Tibial artery (tissue), 4 donors: ENCODE measurements at regions not wholly inside any gene's neighbourhood (a gene's known extent, or its start where the extent isn't known, plus 50 kb on each side); places are given as distances from the start of the nearest gene placed in this dataset.

Experiments used
- DNase-seq, 2 donors: peaks; one replicate each; pipeline ENCODE4 v3.0.0-alpha.2; 2019
- H3K27ac ChIP-seq, 2 donors: fragments of 200-600 bp; sonication (generic) in 1 of 2; 1 replicate in 1 of 2; 2 replicates in 1 of 2; pipeline ENCODE4 v1.5.1; 2018 to 2019; ENCODE audit warnings: mild to moderate bottlenecking in 1 of 2
- H3K27me3 ChIP-seq, 2 donors: fragments of 200-600 bp; sonication (generic) in 1 of 2; one replicate each; pipeline versions ENCODE4 v1.5.1 to v1.6.0; 2016 to 2019
- H3K36me3 ChIP-seq, 3 donors: fragments of 200-600 bp; sonication (generic) in 2 of 3; one replicate each; pipeline ENCODE4 v1.5.1; 2016 to 2019; ENCODE audit warnings: mild to moderate bottlenecking in 2 of 3
- H3K4me1 ChIP-seq, 4 donors: fragments of 200-600 bp; sonication (generic) in 2 of 4; 1 replicate in 3 of 4; 2 replicates in 1 of 4; pipeline ENCODE4 v1.5.1; 2016 to 2019
- H3K4me3 ChIP-seq, 2 donors: fragments of 200-600 bp; sonication (generic) in 1 of 2; 1 replicate in 1 of 2; 2 replicates in 1 of 2; pipeline ENCODE4 v1.5.1; 2018 to 2019; ENCODE audit warnings: mild to moderate bottlenecking in 2 of 2
- H3K9me3 ChIP-seq, 3 donors: fragments of 200-600 bp; sonication (generic) in 1 of 3; one replicate each; pipeline ENCODE4 v1.5.1; 2016 to 2019
- intact Hi-C: fragments of 100-400 bp; cut with DNase I; formaldehyde crosslinking; loops from one replicate; pipeline ENCODE4 v1.15.0; 2023; ENCODE audit warnings: low total_unique reads
- TF ChIP-seq, protein P1 (sequence below), 2 experiments: fragments of 200-600 bp in 1 of 2; fragments of 450-650 bp in 1 of 2; IDR thresholded peaks; one replicate each; pipeline ENCODE4 v1.5.1; 2017 to 2019; ENCODE audit warnings: antibody characterized with exemption in 2 of 2, mild to moderate bottlenecking in 1 of 2, moderate library complexity in 1 of 2

DNA sequence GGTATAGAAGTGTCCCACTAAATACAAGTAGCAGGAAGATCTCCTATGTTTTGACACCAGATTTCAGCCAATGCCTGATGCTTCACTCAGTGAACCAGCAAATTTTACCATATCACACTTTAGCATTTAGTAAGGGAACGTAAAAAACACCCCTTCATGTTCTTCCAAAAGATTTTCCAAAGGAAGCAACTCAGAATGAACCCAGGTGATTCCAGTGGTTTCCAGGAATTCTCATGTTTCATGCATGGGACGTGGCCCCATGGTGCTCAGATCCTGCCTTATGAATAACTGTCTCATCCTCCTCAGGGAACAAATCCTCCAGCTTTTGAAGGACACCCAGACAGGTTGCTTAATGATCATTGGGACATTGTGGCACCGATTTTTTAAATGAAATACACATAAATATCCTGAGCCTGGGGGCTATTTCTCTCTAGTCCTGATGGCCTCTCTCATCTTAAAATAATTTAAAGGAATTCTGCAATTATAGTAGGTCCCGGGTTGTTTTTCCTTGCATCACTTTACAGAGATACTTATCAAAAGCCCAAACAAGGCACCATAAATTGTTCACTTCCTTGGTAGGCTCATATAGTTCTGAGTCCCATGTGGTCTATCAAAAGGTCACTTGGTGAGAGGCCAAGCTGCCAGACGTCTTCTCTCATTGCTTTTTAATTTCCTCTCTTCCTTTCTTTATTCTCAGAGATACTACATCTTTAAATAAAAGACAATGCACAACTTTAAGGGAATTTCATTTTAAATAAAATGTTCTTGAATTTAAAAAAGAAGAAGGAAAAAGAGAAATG lies 261.0 kb downstream of the ZNF516 start:
- Histone ChIP-seq H3K27me3 (no peaks in the 10 kb centered on the region), H3K4me1 (peaks cover 0 to 4% (median 2%) of the 10 kb centered on the region in 4 donors), H3K27ac (no peak overlapping the region), H3K4me3 (no peak overlapping the region), H3K36me3 (no peaks in the 10 kb centered on the region), H3K9me3 (no peaks in the 10 kb centered on the region)
- intact Hi-C loops, result no loop called here
- TF ChIP-seq, protein P1, sequence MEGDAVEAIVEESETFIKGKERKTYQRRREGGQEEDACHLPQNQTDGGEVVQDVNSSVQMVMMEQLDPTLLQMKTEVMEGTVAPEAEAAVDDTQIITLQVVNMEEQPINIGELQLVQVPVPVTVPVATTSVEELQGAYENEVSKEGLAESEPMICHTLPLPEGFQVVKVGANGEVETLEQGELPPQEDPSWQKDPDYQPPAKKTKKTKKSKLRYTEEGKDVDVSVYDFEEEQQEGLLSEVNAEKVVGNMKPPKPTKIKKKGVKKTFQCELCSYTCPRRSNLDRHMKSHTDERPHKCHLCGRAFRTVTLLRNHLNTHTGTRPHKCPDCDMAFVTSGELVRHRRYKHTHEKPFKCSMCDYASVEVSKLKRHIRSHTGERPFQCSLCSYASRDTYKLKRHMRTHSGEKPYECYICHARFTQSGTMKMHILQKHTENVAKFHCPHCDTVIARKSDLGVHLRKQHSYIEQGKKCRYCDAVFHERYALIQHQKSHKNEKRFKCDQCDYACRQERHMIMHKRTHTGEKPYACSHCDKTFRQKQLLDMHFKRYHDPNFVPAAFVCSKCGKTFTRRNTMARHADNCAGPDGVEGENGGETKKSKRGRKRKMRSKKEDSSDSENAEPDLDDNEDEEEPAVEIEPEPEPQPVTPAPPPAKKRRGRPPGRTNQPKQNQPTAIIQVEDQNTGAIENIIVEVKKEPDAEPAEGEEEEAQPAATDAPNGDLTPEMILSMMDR (IDR thresholded peaks at IDR 0.05), result no peak
- no peak for DNase-seq

DNA sequence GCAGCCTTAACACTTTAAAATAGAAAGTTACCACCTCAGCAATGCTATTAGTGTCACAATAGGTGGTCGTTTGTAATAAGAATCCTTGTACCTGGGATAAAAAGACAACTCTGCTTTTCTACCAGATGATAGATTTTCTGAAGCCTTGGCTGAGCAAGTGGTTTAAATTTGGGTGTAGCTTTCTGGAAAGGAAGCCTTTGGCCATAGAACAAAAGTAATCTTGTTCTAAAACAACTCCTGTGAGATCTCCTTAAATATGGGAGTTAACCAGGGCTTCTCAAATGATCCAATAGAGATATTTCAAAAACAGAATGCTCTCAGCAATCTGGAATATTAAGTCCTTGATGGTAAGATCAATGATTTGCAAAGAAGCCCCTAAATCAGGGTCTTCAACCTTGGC lies 261.6 kb downstream of the ZNF516 start:
- peaks cover 0 to 4% (median 2%) of the 10 kb centered on the region in 4 donors for H3K4me1 ChIP-seq
- H3K36me3 ChIP-seq, result no peaks in the 10 kb centered on the region
- H3K4me3 ChIP-seq, result no peak overlapping the region
- TF ChIP-seq, protein P1 (IDR thresholded peaks at IDR 0.05), result no peak
- no peaks in the 10 kb centered on the region for H3K27me3 ChIP-seq
- no peak overlapping the region for H3K27ac ChIP-seq
- intact Hi-C loops, result no loop called here
- no peaks in the 10 kb centered on the region for H3K9me3 ChIP-seq
- no peak for DNase-seq

DNA sequence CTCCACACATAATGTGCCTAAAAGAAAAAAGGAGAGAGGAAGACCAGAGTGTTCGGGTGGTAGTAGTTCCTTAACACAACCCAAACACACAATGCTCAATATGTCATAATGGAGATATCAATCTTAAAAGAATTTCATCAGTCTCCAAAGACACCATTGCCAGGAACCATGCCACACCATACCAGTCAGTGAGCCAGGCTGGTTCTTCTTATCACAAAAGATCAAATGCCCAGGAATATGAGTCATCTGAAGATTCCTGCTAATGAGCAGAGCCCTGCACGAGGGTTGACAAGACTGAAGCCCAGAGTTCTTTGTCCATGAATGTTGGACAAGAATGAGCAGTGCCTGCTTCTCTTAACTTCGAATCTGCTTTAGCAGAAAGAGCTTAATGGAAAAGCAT lies 262.3 kb downstream of the ZNF516 start:
- Histone ChIP-seq H3K27me3 (no peaks in the 10 kb centered on the region), H3K9me3 (no peaks in the 10 kb centered on the region), H3K36me3 (no peaks in the 10 kb centered on the region), H3K4me3 (no peak overlapping the region), H3K27ac (no peak overlapping the region), H3K4me1 (peaks cover 0 to 4% (median 2%) of the 10 kb centered on the region in 4 donors)
- TF ChIP-seq, protein P1 (IDR thresholded peaks at IDR 0.05), result no peak
- intact Hi-C loops, result no loop called here
- DNase-seq, result no peak

DNA sequence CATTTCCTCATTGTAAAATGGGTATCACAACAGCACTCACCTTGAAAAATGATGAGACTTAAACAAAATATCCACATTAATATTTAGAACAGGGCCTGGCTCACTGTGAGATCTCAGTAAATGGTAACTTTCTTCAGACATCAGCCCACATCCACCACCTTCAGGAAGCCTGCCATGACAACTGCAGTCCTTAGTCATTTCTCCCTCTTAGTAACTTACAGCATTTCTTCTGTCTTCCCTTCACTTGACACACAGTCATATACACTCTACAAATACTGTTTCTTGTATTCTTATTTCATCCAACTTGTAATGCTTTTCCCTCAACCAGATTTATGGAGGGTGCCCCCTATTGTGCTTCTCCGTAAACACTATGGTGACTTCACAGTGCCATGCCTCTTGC lies 263.0 kb downstream of the ZNF516 start:
- intact Hi-C loops, result no loop called here

DNA sequence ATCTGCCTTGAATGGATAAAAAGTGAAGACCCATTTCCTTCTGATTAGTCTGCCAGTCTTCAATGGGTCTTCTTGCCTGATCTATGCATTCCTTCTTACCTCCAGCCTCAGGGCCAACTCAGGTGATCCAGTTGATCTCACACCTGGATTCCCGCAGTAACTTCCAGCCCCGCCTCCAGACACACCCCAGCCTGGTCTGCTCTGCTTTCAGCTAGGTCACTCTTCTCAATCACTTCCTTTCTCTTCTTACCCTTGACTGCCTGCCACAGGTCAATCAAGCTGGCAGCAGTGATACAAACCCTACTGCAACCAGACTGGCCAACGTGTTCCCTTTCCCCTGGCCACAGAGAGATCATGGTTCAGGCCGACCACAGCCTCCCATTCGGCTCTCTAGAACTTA lies 263.6 kb downstream of the ZNF516 start:
- no peak for DNase-seq
- Histone ChIP-seq H3K27me3 (no peaks in the 10 kb centered on the region), H3K36me3 (no peaks in the 10 kb centered on the region), H3K4me1 (peaks cover 0 to 4% (median 2%) of the 10 kb centered on the region in 4 donors), H3K27ac (no peak overlapping the region), H3K9me3 (no peaks in the 10 kb centered on the region), H3K4me3 (no peak overlapping the region)
- TF ChIP-seq, protein P1 (IDR thresholded peaks at IDR 0.05), result no peak
- intact Hi-C loops, result no loop called here

More for the DNA sequence above, 263.0 kb downstream of the ZNF516 start:
- no peak for DNase-seq
- H3K36me3 ChIP-seq, result no peaks in the 10 kb centered on the region
- peaks cover 0 to 4% (median 2%) of the 10 kb centered on the region in 4 donors for H3K4me1 ChIP-seq
- TF ChIP-seq, protein P1 (IDR thresholded peaks at IDR 0.05), result no peak
- no peak overlapping the region for H3K27ac ChIP-seq
- no peaks in the 10 kb centered on the region for H3K27me3 ChIP-seq
- no peaks in the 10 kb centered on the region for H3K9me3 ChIP-seq
- H3K4me3 ChIP-seq, result no peak overlapping the region
